IMR-90 (cell line): ENCODE measurements at regions not wholly inside any gene's neighbourhood (a gene's known extent, or its start where the extent isn't known, plus 50 kb on each side); places are given as distances from the start of the nearest gene placed in this dataset.

ENCODE experiments used
- ATAC-seq: fragments of 200-7000 bp; cut with Tn5 transposase; 2 replicates; pipeline ENCODE4 v1.9.1; 2020; ENCODE audit warnings: low read depth, mild to moderate bottlenecking, moderate library complexity
- BruUV-seq: library from RNA; stranded (reverse); fragments of 400-500 nt; replicated peaks from 2 replicates; lab custom pipeline; 2021; lab: Mats Ljungman, UMichigan
- CTCF ChIA-PET: fragments of 300-600 bp; formaldehyde crosslinking; extraction: SDS; loops from one replicate; lab custom pipeline; 2021; ENCODE audit warnings: antibody characterized with exemption; lab: Yijun Ruan, JAX
- POLR2A ChIA-PET: fragments of 300-600 bp; sonication (Branson Sonifier 250); formaldehyde crosslinking; loops from one replicate; lab custom pipeline; 2022; ENCODE audit warnings: antibody characterized with exemption; ENCODE audit not compliant: unreplicated experiment; lab: Charles Lee
- DNase-seq: peaks from one replicate; pipeline ENCODE4 v3.0.0; 2013
- H2AFZ ChIP-seq: replicated peaks from 2 replicates; pipeline ENCODE3; 2013; ENCODE audit warnings: low read length, mild to moderate bottlenecking; ENCODE audit not compliant: poor library complexity
- H2AK5ac ChIP-seq: 2 replicates; pipeline ENCODE4 v1.6.1; 2013; ENCODE audit warnings: low read depth, low read length, inconsistent platforms
- H2AK9ac ChIP-seq: replicated peaks from 2 replicates; pipeline ENCODE3; 2013; ENCODE audit warnings: mild to moderate bottlenecking, low read depth, low read length, moderate library complexity; ENCODE audit not compliant: poor library complexity
- H2BK120ac ChIP-seq: 2 replicates; pipeline ENCODE4 v1.6.1; 2013; ENCODE audit warnings: low read depth, low read length, inconsistent platforms
- H2BK15ac ChIP-seq: 3 replicates; pipeline ENCODE4 v1.6.1; 2013; ENCODE audit warnings: low read depth, low read length, inconsistent platforms
- H2BK20ac ChIP-seq: 2 replicates; pipeline ENCODE4 v1.6.1; 2013; ENCODE audit warnings: low read depth, mild to moderate bottlenecking, inconsistent platforms, low read length, moderate library complexity
- H2BK5ac ChIP-seq: 2 replicates; pipeline ENCODE4 v1.6.1; 2013; ENCODE audit warnings: mild to moderate bottlenecking, low read depth, low read length, inconsistent platforms; ENCODE audit not compliant: poor library complexity, severe bottlenecking
- H3K14ac ChIP-seq: replicated peaks from 2 replicates; pipeline ENCODE4 v1.6.1; 2013; ENCODE audit warnings: low read depth, low read length, inconsistent platforms
- H3K18ac ChIP-seq: 2 replicates; pipeline ENCODE4 v1.6.1; 2013; ENCODE audit warnings: low read depth, low read length, control low read depth
- H3K23ac ChIP-seq: 2 replicates; pipeline ENCODE4 v1.6.1; 2013; ENCODE audit warnings: low read depth, low read length, inconsistent platforms
- H3K27ac ChIP-seq: 2 replicates; pipeline ENCODE4 v1.5.1; 2013; ENCODE audit warnings: mild to moderate bottlenecking, control low read depth, low read length; ENCODE audit not compliant: insufficient read depth
- H3K27me3 ChIP-seq: 2 replicates; pipeline ENCODE4 v1.6.1; 2013; ENCODE audit warnings: low read length; ENCODE audit not compliant: control insufficient read depth, insufficient read depth
- H3K36me3 ChIP-seq: 2 replicates; pipeline ENCODE4 v1.6.1; 2013; ENCODE audit warnings: low read length, mixed read lengths; ENCODE audit not compliant: control insufficient read depth, insufficient read depth
- H3K4ac ChIP-seq: 2 replicates; pipeline ENCODE4 v1.6.1; 2013; ENCODE audit warnings: low read depth, low read length, inconsistent platforms
- H3K4me1 ChIP-seq: 2 replicates; pipeline ENCODE4 v1.6.1; 2013; ENCODE audit warnings: low read length, mixed read lengths; ENCODE audit not compliant: control insufficient read depth, insufficient read depth
- H3K4me2 ChIP-seq: 2 replicates; pipeline ENCODE4 v1.6.1; 2013; ENCODE audit warnings: low read depth, mild to moderate bottlenecking, control low read depth, low read length, moderate library complexity
- H3K4me3 ChIP-seq: 2 replicates; pipeline ENCODE4 v1.5.1; 2013; ENCODE audit warnings: low read depth, mild to moderate bottlenecking, control low read depth, low read length, moderate library complexity; ENCODE audit not compliant: insufficient read depth
- H3K56ac ChIP-seq: 2 replicates; pipeline ENCODE4 v1.6.1; 2013; ENCODE audit warnings: low read length, inconsistent platforms; ENCODE audit not compliant: insufficient read depth; ENCODE audit errors: extremely low read depth
- H3K79me1 ChIP-seq, 2 experiments: 2 replicates each; pipeline ENCODE4 v1.6.1; 2013; ENCODE audit warnings: low read length in 2 of 2, inconsistent platforms in 1 of 2, low read depth in 1 of 2
- H3K9ac ChIP-seq: 2 replicates; pipeline ENCODE4 v1.6.1; 2013; ENCODE audit warnings: low read depth, low read length, control low read depth
- H3K9me1 ChIP-seq: 2 replicates; pipeline ENCODE4 v1.6.1; 2013; ENCODE audit warnings: low read length, inconsistent platforms; ENCODE audit not compliant: insufficient read depth
- H3K9me3 ChIP-seq: 2 replicates; pipeline ENCODE4 v1.6.1; 2013; ENCODE audit warnings: low read length; ENCODE audit not compliant: control insufficient read depth, insufficient read depth
- H4K20me1 ChIP-seq: 2 replicates; pipeline ENCODE4 v1.6.1; 2013; ENCODE audit warnings: low read length, inconsistent platforms; ENCODE audit not compliant: insufficient read depth
- H4K5ac ChIP-seq: 2 replicates; pipeline ENCODE4 v1.6.1; 2013; ENCODE audit warnings: mild to moderate bottlenecking, low read depth, low read length, control low read depth
- H4K8ac ChIP-seq, 2 experiments: 2 replicates each; pipeline ENCODE4 v1.6.1; 2013; ENCODE audit warnings: low read depth in 2 of 2, low read length in 2 of 2, control low read depth in 1 of 2, inconsistent platforms in 1 of 2
- H4K91ac ChIP-seq: 2 replicates; pipeline ENCODE4 v1.6.1; 2013; ENCODE audit warnings: low read depth, low read length, inconsistent platforms; ENCODE audit not compliant: insufficient read depth
- CEBPB ChIP-seq: IDR thresholded peaks from 2 replicates; pipeline ENCODE4 v1.6.1; 2012; ENCODE audit warnings: low read depth, low read length, improper control_type of control experiment
- CHD1 ChIP-seq: IDR thresholded peaks from 2 replicates; pipeline ENCODE4 v1.6.1; 2012; ENCODE audit warnings: low read depth, low read length, improper control_type of control experiment
- MAFK ChIP-seq: IDR thresholded peaks from 2 replicates; pipeline ENCODE4 v1.6.1; 2012; ENCODE audit warnings: low read depth, low read length, improper control_type of control experiment
- NFE2L2 ChIP-seq: fragments of 150-350 bp; IDR thresholded peaks from 2 replicates; pipeline ENCODE4 v1.6.1; 2016; ENCODE audit warnings: low read depth, mild to moderate bottlenecking, low read length
- POLR2A ChIP-seq: IDR thresholded peaks from 2 replicates; pipeline ENCODE4 v1.6.1; 2012; ENCODE audit warnings: mild to moderate bottlenecking, low read depth, low read length
- RAD21 ChIP-seq: IDR thresholded peaks from 2 replicates; pipeline ENCODE4 v1.6.1; 2012; ENCODE audit warnings: low read length, improper control_type of control experiment
- RFX5 ChIP-seq: IDR thresholded peaks from 2 replicates; pipeline ENCODE4 v1.8.0; 2012; ENCODE audit warnings: low read depth, mild to moderate bottlenecking, low read length, moderate library complexity
- dilution Hi-C: fragments of 300-500 bp; cut with HindIII; formaldehyde crosslinking; loops from one replicate; pipeline ENCODE4 v1.14.3; 2018; ENCODE audit warnings: low sequenced_read_pairs; ENCODE audit not compliant: unreplicated experiment
- in situ Hi-C: fragments of 300-500 bp; cut with MboI; formaldehyde crosslinking; loops from 3 replicates; pipeline ENCODE4 v1.14.3; 2019; ENCODE audit warnings: low sequenced_read_pairs, inconsistent platforms, mixed read lengths
- intact Hi-C: fragments of 100-400 bp; cut with micrococcal nuclease; formaldehyde crosslinking; loops from 2 replicates; pipeline ENCODE4 v1.10.0; 2022

GRCh38 chr4:33200377-33200776 lies 2480.2 kb downstream of the PCDH7 start:
- Histone ChIP-seq H3K18ac (no peak overlapping the region), H2BK15ac (no peak overlapping the region), H3K56ac (no peak overlapping the region), H4K91ac (no peak overlapping the region), H2AFZ (no peak overlapping the region), H2BK5ac (no peak overlapping the region), H3K79me1 (no peaks in the 10 kb centered on the region), H3K9ac (no peak overlapping the region), H3K4me1 (no peaks in the 10 kb centered on the region), H2BK20ac (no peak overlapping the region), H4K5ac (no peak overlapping the region), H3K4ac (no peak overlapping the region), H3K14ac (no peak overlapping the region), H3K27ac (no peak overlapping the region), H2AK9ac (no peak overlapping the region), H2BK120ac (no peak overlapping the region), H2AK5ac (no peak overlapping the region), H3K9me1 (no peaks in the 10 kb centered on the region), H3K27me3 (no peaks in the 10 kb centered on the region), H3K9me3 (peaks cover 9% of the 10 kb centered on the region), H3K36me3 (no peaks in the 10 kb centered on the region), H4K20me1 (no peaks in the 10 kb centered on the region), H4K8ac (no peak overlapping the region), H3K4me3 (no peak overlapping the region), H3K23ac (no peak overlapping the region), H3K4me2 (no peak overlapping the region)
- ChIA-PET CTCF (interaction anchor here (0.6 kb wide), 1 partner anchor 1777 kb away, joined by 3 read pairs; no protein-coding TSS in a partner anchor), POLR2A (no interaction called here)
- no peak for DNase-seq
- dilution Hi-C loops (no loop called here), intact Hi-C loops (no loop called here), in situ Hi-C loops (no loop called here)
- no TSS peak for BruUV-seq
- ATAC-seq: no peak
- TF ChIP-seq RAD21 (no peak), MAFK (no peak), CEBPB (no peak), NFE2L2 (no peak), POLR2A (no peak), RFX5 (no peak), CHD1 (no peak)
